Activated gamma-delta T cell treated with anti-CD3 and anti-CD28 coated beads, Interleukin-2, amount 50 U/mL, for 16 hours (primary cell): ENCODE measurements at regions not wholly inside any gene's neighbourhood (a gene's known extent, or its start where the extent isn't known, plus 50 kb on each side); places are given as distances from the start of the nearest gene placed in this dataset.
"Not testable (repeated sequence)": the region's sequence is repeated elsewhere in the genome, so short reads cannot be mapped to it uniquely, and the experiment has no call there.

Experiments used
- DNase-seq: peaks from one replicate; pipeline ENCODE4 v3.0.0-alpha.2; 2020; ENCODE audit warnings: low read depth

GRCh38 chr6:137623293-137623692 lies 129.1 kb upstream of the OLIG3 start:
- no peak for DNase-seq

DNA sequence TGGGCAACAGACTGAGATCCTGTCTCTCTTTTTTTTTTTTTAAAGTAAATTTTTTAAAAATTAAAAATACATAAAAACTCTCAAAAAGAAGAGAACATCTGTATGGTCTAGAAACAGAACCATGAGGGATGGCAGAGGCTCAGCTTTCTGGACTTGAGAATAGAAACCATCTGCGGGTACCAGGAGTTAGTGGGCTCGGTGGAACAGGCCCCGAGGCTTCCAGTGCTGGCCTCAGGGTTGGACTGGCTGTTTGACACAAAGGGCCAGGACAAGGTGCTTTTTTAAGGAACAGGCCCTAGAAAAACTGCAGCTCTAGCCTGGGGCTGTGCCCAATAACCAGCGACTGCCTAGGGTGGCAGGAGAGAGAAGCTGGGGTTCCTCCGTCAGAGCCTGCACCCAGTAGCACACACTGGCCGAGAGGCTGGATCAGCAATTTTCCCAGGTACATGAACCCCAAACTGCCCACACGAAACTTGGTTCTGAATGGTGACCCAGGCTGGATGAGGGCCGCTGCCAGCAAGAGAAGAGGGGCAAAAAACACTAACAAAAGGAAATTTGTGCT lies 131.0 kb upstream of the OLIG3 start:
- no peak for DNase-seq

- DNase-seq, result no peak
Measured at GRCh38 chr6:137625808-137626207, 131.6 kb upstream of the OLIG3 start.

DNA sequence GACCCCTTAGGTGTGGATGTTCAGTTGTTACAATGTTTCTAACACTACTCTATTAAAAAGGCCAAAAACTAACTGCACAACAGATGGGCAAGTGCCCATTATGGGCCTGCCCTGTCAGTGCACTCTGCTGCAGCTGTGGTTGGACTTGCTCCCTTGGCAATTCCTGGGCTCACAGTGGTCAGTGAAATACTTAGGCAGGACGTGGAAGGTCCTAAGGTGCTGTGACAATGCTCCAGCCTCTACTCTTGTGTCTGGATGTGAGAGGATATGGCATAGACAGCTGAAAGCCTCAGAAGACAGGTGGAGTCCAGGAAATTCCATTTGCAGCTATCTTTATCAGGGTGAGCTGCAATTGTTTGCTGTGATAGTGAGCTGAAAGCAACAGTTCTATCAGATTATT lies 136.5 kb upstream of the OLIG3 start:
- DNase-seq, result no peak

DNA sequence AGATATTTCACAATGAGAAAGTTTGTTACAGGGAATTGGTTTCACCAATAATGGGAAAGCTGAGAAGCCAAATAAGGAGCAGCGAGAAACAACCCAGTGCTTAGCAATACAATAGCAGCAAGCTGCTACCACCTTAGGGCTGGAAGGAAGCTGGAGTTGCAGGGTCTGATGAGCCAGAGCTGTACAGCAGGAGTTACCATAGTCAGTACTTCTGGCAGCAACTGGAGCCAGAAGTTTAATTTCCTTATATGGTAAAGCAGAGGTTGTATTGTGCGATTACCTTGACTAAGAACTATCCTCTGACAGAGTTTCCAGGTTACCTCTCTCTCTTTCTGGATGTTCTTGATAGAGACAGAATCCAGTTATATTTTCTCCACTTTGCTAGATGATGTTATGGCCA lies 137.1 kb upstream of the OLIG3 start:
- no peak for DNase-seq

- DNase-seq, result not testable (repeated sequence)
Measured at GRCh38 chr6:137634177-137634576, 140.0 kb upstream of the OLIG3 start.

DNA sequence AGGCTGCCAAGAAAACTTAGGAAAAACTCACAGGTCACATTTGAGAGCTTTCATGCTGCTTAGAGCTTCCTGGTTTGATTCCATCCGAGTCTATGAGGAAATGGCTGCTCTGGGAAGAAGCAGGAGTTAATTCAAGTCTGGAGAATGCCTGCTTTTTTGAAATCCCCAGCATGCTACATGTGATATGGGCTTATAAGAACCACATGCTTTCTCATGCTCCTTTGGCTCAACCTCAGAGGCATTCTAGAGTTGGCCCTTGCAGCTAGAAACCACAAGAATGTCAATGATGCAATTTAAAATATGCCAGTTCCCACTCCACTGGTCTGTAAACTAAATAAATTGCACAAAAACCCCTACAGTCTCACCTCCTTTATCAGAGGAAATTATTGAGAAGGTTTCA lies 142.9 kb upstream of the OLIG3 start:
- no peak for DNase-seq

DNA sequence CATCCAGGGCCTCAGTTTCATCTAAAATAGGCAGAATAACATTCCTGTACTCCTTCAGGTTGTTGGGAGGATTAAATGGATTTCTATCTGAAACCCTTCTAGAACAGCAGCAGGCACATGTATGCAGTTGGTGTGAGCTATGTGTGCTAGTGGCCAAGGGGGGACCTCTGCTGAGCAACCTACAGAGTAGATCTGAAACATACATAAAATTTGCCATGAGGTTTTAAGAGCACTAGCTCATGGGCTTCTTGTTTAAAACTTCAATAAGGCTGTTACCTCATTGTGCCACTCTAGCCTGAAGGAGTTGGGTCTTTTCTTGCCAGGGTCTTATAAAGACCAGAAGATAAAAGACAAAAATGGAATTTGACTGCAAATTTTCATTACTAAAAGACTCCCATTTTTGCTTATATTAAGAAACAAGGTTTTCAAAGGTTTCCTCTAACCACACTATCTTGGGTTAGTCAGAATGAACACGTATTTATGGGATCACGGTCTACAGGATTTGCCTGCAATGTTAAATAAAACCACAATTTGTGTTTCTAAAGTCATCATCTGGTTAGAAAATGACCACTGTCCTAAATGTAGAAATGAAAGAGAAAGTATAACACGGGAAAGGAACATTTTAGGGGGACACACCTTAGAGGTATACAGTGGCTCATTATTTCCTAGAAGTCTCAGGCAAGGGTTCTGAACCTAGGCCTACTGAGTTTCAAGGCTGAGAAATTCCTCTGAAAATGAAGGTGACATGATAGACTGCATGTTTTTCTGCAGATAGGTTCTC lies 144.9 kb upstream of the OLIG3 start:
- DNase-seq, result no peak

DNA sequence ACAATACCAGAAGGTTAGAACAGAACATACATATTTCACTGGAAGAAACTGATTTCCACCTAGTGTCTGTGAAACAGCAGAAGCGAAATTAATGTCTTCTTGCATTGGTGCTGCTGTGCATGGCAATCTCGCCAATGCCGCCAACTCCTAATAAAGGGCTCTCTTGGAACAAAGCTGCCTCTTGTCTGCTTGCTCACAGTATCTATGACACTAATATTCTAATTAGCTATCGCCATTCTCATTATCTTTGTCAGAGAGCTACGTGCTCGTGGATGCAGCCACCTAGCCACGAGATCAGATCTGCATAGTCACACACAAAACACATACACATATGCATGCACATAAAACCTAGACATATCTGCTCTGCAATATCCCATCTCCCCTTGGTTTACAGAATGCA lies 145.9 kb upstream of the OLIG3 start:
- DNase-seq, result no peak

DNA sequence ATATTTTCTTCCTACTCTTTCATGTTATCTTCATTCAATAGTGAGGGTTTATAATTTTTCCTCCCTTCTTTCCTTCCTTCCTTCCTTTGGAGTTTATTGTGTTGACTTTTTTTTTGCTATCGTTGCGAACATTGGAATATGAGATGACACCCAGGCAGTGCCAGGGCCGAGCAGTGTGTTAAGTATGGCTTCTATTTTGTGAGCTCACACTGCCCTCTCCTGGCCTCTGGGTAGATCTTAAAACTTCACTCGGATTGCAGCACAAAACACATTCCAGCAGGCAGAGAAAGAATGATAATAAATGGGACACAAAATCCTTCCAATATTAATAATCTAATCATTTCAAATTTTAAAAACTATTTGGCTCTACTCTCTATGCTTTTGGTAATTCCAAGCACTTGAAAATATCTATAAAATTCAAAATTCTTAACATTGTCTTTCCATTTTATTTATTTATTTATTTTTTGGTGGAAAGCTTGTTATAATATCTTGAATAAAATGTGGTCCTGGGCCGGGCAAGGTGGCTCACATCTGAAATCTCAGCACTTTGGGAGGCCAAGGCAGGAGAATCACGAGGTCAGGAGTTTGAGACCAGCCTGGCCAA lies 147.4 kb upstream of the OLIG3 start:
- DNase-seq, result peak; percentile 49

DNA sequence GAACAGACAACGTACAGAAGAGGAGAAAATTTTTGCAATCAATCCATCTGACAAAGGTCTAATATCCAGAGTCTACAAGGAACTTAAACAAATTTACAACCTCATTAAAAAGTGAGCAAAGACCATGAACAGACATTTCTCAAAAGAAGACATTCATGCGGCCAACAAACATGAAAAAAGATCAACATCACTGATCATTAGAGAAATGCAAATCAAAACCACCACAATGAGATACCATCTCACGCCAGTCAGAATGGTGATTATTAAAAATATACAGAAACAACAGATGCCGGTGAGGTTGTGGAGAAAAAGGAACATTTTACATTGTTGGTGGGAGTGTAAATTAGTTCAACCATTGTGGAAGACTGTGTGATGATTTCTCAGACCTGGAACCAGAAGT lies 149.0 kb upstream of the OLIG3 start:
- not testable (repeated sequence) for DNase-seq

DNA sequence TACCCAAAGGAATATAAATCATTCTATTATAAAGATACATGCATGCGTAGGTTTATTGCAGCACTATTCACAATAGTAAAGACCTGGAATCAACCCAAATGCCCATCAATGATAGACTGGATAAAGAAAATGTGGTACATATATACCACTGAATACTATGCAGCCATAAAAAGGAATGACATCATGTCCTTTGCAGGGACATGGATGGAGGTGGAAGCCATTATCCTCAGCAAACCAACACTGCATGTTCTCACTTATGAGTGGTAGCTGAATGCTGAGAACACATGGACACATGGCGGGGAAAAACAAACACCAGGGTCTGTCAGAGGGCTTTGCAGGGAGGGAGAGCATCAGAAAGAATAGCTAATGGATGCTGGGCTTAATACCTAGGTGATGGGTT lies 149.4 kb upstream of the OLIG3 start:
- DNase-seq, result not testable (repeated sequence)

DNA sequence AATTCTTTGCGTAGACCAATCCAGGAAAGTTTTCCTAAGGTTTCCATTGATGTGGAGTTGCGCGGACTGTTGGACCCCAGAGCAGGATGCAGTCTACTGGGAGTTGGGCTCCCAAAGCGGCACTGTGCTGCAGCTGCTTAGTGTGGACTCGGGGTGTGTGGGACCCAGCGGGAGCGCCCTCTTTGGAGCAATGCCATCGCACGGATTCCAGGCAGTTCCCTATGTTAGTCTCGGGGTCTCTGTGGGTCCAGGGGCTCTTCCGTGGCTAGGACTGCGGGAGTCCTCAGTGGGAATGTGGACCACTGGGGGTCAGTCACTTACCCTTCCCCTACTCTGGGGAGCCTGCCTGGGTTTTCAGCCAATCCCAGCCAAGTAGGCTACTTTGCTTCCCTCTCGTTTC lies 151.7 kb upstream of the OLIG3 start:
- DNase-seq, result no peak

DNA sequence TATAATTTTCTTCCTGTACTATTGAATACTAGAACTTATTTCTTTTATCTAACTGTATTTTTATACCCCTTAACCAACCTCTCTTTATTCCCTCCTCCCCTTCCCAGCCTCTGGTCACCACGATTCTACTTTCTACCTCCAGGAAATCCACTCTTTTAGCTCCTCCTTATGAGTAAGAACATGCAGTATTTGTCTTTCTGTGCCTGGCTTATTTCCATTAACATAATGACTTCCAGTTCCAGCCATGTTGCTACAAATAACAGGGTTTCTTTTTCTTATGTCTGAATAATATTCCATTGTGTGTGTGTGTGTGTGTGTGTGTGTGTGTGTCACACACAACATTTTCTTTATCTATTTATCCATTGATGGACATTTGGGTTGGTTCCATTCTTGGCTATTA lies 152.3 kb upstream of the OLIG3 start:
- no peak for DNase-seq

DNA sequence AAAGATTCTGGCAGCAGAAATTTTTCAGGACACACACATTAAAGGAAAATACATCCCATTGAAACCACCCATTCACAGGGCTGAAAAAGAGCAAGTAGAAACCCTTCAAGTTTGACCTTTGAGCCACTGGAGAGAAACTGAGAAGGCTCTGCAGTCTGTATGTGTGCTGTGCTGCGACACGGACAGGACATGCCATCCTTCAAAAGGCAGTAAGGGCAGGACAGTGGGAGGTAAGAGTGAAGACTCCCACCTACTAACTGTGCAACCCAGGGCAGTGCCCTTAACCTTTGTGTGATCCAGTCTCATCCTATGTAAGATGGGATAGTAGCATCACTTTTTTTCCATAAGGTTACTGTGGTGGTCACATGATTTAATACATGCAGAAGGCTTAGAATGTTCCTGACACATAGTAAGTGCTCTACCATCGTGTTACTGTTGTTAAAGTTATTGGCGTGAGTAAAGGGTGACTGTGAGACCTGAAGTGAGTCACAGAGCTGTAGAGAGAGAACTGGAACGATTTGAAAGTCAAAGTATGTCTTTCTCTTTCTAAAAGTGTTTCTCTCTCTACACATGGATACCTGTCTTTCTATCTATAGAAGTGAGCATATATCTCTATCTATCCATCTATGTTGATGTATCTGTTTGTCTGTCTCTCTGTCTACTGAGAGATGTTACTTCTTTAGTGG lies 153.7 kb upstream of the OLIG3 start:
- no peak for DNase-seq

- no peak for DNase-seq
Measured at GRCh38 chr6:137650720-137651119, 156.5 kb upstream of the OLIG3 start.

- DNase-seq, result no peak
Measured at GRCh38 chr6:137651178-137651577, 157.0 kb upstream of the OLIG3 start.

GRCh38 chr6:137651591-137652335 lies 157.6 kb upstream of the OLIG3 start:
- no peak for DNase-seq

DNA sequence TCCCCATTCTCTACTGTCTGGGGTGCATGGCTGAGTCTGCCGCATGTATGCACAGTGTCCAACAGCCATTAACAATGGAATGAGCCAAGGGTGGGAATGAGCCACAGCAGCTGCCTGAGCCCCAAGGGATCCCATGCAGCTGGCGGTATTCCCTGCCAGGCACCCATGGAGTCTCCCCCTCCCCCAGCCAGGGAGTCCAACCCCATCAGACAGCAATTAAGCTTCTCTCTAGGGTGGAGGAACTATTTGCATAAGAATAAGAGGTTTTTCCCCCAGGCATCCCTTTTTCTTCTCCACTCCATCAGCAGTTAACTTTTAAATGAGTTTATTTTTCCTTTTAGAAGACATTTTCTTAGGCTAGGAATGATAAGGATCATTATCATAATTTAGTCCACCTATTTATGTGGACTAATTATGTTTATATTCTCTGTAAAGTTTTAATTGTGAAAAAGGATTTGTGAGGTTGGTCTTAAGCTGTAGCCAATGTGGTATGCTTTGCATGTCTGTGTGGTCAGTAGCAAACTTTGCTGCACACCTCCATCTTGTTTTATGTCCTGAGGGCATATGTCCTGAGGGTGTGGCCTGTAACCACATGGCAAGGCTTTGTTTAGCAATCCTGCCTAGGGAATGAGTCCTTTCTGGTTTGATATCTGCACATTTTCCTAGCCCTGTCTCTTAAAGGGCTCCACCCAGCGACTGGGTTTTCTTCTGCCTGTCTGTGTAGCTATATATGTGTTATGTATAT lies 158.9 kb upstream of the OLIG3 start:
- no peak for DNase-seq

GRCh38 chr6:137653706-137654059 lies 159.5 kb upstream of the OLIG3 start:
- no peak for DNase-seq

DNA sequence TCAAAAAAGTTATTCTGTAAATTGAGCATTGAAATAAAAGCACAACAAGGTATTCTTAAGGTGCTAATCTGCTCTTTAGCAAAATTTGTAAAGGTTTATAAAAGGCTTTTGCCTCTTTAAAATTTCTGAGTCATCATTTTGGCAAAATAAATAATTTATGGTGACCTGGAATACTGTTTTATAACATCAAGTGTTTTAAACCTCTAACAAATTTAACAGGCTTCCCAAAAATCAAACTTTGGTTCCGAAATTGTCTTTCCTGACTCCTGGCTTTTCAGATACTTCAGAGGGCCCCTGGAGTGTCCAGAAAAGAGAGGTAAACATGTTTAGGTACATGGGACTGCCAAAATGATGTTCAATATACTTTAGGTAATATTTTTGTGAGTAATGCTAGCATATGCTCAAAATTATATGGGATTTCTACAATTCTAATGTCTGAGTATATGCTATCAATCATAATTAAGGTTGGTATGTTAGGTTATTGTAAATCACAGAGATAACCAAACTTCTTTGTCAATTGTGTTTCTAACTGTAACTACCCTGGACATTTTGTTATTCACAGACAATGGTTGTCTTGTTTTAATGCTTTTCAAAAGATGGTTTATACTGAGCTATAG lies 160.3 kb upstream of the OLIG3 start:
- no peak for DNase-seq
